HG02981 (cell line): ENCODE measurements at regions not wholly inside any gene's neighbourhood (a gene's known extent, or its start where the extent isn't known, plus 50 kb on each side); places are given as distances from the start of the nearest gene placed in this dataset.
"Not testable (repeated sequence)": the region's sequence is repeated elsewhere in the genome, so short reads cannot be mapped to it uniquely, and the experiment has no call there.

Experiments
- ATAC-seq: cut with Tn5 transposase; IDR thresholded peaks from one replicate; pipeline ENCODE4 v1.9.1; 2021; ENCODE audit warnings: mild to moderate bottlenecking, moderate library complexity; ENCODE audit not compliant: unreplicated experiment

DNA sequence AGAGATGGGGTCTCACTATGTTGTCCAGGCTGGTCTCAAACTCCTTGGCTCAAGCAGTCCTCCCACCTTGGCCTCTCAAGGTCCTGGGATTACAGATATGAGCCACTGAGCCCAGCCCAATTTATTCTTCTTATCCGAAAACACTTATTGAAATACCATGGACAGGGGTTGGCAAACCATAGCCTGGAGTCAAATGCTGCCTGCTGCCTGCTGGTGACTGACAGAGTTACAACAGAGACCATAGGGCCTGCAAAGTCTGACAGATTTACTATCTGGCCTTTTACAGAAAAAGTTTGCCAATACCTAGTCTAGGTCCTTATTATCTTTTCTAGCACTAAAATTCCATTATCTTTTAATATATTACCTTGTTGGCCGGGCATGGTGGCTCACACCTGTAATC, 87.1 kb upstream of the ZNF281 start:
- no peak for ATAC-seq

DNA sequence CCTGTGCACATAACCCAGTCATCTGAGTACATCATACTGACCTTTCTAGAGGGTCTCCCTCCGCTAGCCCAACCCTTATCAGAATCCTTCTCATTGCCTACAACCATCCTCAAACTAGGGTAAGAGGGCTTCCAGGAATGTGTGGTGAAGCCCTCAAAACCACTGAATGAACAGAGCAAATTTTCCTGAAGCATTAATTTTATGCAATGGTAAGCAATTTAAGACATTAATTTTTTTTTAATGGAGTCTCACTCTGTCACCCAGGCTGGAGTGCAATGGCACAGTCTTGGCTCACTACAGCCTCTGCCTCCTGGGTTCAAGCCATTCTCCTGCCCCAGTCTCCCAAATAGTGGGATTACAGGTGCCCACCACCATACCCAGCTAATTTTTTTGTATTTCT, 86.1 kb upstream of the ZNF281 start:
- ATAC-seq, result no peak

DNA sequence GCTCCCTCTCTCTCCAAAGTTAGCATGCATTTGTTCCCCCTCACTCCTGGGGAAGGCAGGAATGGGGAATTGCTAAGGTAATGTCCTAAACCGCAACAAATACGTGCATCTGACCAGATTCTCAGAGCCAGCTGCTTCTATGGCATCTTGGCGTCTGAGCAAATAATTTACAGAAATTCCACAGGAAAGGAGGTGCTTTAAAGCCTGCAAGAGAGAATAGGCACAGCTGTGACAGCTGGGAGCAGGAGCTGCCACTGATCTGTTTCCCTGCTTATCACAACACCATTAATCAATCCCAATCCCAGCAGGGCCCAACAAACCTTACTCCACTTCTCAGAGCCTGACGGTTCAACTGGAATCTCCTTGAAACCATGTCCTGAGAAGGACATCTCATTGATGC, 83.5 kb upstream of the ZNF281 start:
- ATAC-seq, result no peak

DNA sequence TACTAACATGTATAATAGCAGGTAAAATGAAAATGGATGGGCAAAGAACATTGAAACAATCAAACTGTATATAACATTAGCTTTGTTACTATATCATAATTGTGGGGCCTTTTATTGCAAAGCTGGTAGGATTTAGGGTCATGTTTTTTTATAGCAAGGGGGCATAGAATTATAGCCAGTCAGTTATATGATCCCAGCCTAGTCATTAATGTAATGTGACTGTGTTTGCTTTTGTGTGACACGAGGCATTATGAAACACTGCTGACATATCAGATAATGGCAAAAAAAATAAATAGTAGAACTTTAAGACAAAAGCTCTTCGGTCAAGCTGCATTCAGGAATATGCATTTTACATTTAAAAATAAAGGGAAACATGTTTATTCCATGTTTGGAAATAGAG, 81.3 kb upstream of the ZNF281 start:
- no peak for ATAC-seq

DNA sequence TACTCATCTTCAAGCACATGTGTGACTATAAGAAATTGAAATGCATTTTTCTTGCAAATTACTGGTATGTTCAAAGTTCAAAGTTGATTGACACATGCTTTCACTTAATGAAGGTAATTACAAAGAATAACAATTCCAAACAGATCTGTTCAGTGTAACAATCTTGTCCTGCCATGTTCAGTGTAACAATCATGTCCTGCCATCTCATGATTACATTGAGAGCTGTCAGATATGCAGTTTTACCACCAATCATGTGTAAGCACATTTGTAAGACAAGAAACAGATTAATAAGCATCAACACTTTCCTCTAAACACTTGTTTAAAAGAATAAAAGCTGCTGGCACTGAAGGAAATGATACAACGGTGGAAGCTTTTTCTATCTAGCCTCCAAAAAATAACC, 80.3 kb upstream of the ZNF281 start:
- ATAC-seq, result no peak

DNA sequence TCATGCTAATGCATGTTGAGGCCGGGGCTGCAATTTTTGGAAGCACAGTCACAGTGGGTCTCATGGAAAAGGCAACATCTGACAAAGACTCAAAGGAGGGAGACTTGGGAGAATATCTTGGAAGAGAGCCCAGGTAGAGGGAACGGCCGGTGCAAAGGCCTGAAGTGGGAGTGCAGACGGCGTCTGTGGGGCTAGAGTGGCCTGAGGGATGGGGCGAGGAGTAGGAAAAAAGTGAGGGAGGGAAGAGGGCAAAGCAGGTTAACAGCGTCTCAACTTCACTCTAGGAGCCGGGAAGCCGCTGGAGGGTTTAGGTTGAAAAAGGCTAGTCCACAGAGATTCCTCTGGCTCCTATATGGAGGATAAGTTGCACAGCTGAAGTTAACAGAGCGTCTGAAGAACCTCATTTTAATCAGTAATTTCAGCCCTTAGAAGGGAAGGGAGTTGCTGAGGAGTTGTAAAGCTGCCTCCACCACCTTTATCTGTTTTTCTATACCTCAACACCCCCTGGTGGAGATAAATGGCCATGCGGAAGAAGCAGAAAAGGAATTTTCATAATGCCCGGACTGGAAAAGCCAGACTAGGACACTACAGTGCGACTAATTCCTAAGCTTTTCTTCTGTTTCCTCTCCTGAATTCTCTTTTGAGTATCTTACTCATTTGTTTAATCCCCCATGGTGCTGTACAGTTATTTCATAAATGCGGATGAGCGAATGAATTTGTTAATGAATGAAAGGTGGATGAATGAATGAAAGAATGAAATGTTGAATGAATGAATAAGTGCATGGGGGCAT, 78.7 kb upstream of the ZNF281 start:
- ATAC-seq, result peak; percentile 60

DNA sequence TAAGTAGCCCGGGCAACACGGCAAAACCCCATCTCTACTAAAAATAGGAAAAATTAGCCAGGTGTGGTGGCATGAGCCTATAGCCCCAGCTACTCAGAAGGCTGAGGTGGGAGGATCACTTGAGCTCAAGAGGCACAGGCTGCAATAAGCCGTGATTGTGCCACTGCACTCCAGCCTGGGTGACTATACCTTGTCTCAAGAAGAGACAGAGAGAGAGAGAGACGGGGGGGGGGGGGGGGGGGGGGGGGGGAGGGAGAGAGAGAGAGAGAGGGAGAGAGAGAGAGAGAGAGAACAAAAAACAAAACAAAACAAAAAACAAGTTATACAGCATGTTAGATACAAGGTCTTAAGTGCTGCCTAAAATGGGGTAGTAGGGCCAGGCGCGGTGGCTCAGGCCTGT, 77.8 kb upstream of the ZNF281 start:
- no peak for ATAC-seq

DNA sequence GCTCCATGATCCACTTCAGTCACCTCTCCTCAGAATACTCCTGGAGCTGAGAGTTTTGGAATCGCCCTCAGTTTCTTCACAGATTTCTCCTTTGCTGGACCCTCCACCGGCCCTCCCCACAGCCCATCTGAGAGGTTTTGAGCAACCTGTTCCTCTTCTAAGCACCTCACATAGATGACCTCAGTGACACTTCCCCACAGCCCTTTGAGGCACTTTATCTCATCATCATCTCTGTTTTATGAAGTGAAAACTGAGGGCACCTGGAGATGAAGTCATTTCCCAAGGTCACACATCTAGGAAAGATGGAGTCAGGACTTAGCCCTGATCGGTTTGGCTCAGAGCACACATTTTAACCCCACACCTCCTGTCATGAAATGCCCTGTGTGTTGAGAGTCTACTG, 76.8 kb upstream of the ZNF281 start:
- ATAC-seq, result no peak

DNA sequence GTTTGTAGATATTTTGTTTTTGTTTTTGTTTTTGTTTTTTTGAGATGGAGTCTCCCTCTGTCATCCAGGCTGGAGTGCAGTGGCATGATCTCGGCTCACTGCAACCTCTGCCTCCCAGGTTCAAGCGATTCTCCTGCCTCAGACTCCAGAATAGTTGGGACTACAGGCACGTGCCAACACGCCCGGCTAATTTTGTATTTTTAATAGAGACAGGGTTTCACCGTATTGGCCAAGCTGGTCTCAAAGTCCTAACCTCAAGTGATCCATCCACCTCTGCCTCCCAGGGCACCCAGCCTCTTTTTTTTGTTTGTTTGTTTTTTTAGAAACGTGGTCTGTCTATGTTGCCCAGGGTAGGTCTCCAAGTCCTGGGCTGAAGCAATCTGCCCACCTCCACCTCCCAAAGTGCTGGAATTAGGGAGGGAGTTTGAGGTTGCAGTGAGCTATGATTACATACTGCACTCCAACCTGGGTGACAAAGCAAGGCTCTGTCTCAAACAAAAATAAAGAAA, 74.7 kb upstream of the ZNF281 start:
- ATAC-seq, result not testable (repeated sequence)

DNA sequence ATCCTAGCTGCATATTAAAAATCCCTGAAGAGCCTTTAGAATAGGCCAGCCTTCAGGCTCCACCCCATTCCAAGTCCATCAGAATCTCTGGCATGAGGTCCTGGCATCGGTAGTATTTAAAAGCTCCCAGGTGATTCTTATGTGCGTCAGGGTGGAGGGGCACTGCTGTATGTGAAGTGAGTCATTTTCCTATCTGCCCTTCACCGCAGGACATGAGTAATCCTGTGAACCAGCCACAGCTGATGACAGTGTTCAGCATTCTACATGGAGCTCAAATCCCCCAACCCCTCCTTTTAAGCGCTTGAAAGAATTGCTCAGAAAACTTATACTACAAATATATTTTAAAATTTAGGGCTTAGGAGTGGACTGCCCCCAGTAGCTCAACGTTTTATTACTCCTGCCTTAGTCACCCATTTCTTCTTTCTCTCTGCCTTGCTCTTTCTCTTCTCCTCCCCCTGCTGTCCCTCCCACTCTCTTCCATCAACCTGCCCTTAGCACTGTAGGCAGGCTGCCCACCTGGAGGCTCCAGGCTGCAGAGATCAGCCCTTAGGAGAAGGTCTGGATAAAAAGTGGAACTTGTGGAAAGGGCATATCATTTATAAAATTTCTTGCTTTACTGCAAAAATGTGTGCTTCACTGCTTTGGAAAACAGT, 73.8 kb upstream of the ZNF281 start:
- ATAC-seq, result peak; percentile 99

DNA sequence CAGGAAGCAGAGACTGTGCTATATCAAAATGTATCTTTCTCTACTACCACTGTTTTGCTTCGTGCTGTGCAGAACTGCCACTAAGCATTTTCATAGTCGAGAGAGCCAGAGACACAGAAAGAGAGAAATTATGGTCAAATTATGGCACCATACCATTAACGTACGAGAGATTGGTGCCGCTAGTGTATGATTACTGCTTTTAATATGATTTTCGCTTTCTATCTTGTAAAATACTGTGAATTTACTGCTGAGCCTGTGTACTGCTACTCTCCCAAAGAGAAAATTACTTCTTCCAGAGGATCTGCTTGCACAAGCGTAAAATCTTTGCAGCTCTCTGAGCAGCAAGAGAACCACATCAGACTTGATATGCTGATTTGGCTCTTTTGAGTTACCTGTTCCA, 71.1 kb upstream of the ZNF281 start:
- no peak for ATAC-seq

DNA sequence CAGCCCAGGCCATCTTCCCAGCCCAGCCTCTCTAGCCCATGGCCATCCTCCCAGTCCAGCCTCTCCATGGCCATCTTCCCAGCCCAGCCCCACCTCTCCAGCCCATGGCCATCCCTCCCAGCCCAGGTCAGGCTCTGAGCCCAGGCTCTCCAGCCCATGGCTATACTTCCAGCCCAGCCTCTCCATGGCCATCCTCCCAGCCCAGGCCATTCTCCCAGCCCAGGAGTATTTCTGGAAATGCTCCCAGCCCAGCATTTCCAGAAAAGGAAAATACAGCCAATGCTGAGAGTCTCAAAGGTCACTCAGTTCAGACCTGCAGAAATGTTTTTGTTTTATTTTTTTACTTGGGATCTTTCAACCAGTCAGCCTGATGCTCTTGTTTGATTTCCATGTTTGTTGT, 70.0 kb upstream of the ZNF281 start:
- ATAC-seq, result no peak

DNA sequence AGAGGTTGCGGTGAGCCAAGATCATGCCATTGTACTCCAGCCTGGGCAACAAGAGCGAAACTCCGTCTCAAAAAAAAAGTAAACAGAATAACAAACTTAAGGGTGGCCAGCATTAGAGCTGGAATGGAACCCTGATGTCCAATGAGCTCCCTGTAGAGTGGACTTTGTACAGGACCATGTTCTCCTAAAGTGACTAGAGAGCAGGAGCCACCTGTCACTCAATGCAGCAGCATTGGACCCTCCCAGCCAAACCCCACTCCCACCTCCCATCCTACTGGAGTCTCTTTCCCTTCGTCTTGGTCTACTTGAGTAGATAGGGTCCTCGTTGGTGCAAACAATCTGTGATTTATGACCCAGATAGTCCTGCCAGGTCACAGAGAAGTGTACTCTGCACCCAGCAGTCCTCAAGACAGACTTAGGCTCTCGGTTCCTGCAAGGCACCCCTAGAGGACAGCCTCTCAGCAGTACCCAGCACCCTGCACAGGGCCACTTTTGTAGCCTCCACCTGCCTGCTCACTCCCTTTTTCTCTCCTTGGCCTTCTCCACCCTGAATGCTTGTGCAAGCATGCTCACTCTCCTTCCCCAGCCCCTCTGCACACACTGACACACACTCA, 69.2 kb upstream of the ZNF281 start:
- no peak for ATAC-seq

DNA sequence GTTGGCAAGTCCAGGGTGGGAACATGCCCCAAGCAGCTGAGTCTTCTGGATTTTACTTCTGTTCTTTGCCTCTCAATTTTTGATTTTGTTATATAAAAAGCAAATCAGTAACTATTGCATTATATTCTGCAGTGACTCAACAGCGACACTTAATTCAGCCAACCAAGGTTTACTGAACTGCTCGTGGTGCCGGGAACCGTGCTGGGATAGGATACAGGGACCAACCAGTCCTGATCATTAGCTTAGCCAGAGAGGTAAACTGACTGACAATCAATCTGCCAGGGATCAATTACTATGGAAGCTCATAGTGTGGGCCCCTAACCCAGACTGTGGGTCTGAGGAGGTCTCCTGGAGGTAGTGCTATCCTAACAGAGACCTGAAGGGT, 68.4 kb upstream of the ZNF281 start:
- ATAC-seq, result no peak

DNA sequence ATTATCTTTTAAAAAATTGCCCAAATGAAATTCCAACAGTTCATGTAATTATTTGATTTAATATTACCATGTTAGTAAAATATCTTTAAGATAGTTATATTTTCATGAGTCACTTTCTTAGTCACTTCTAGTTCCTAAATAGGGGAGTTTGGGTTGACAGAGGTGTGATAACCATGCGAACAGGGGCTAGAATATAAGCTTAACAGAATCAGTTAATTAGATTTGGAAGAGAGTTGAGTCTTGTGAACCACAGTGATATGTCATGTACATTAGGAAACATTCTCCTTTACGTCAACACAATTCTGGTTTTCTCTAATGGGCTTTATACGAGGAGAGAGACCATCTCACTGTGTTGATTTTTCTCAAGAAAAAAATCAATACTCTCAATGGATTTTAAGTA, 64.8 kb upstream of the ZNF281 start:
- ATAC-seq, result no peak

DNA sequence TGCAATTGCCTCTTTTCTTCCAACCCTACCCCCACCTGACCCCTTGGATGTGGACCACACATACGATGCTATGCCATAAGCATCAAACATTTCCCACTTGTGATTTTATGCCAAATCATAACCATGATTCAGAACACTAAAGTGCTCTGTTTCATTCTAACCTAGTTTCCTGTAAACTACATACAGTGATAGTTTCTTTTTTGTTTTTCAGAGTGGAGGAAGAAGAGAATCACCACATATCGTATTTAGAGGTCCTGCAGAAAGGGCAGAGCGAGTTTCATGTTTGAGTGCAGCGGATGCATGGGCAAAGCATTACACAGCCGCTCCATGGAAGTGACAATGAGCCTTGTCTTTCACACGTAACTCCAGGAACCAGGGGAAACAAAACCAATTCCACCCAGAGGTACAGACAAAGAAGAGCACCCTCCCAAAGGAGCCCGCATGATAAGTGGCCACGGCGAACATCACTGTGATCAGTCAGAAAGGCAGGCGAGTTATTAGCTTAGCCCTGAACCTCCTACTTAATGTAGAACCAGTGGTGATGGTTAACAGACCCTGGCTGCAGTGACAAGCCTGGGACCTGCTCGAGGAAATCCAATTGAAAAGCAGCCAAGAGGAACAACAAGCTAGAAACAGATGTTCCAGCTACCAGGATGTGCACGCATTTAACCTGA, 64.0 kb upstream of the ZNF281 start:
- ATAC-seq, result peak; percentile 72

DNA sequence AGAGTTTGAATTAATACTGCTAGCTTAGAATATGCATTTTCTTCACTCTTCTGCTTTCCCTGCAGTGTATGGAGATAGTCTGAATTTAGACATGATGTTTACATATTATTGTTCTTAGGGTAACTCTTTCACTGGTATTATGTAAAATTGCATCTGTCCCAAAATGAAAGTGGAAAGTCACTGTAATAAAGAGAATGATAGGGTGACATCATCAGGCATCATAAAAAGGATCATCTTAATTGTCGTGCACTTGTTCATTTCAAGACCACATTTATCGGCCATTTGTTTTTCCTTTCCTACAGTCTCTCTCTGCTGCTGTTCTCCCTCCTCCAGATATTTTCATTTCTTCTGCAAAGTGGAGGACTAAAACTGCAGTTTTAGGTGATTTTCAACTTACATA, 61.9 kb upstream of the ZNF281 start:
- ATAC-seq, result no peak

DNA sequence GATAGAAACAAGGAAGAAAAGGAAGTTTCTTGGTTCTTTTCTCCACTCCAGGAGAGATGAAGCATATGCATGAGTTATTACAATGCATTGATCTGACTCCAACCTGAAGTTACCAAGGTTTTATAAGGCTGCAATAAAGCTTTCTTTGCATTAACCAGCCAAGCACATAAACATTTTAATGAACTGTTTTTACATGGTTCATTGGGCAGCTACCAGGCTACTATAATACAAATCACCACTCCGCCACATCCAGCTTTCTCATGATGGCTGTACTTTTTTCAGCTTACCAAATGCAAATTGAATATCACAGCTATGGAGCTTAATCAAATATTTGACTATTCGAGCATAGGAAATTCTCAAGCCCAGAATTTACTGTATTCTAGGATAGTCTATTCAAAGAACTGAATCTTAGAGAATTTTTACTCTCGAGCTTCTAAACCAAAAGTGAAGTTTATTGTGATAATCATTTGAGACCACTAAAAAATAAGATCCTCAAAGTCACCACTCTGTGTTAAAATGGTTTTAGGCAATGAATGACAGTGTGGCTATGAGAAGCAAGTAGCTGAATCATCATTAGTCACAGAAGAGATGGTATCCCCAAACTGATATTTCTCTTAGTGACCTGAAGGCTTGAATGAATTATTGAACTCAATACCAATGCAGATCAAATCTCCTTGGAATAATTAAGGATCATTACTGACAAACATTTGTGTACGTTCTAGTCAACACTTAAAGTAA, 58.6 kb upstream of the ZNF281 start:
- no peak for ATAC-seq

DNA sequence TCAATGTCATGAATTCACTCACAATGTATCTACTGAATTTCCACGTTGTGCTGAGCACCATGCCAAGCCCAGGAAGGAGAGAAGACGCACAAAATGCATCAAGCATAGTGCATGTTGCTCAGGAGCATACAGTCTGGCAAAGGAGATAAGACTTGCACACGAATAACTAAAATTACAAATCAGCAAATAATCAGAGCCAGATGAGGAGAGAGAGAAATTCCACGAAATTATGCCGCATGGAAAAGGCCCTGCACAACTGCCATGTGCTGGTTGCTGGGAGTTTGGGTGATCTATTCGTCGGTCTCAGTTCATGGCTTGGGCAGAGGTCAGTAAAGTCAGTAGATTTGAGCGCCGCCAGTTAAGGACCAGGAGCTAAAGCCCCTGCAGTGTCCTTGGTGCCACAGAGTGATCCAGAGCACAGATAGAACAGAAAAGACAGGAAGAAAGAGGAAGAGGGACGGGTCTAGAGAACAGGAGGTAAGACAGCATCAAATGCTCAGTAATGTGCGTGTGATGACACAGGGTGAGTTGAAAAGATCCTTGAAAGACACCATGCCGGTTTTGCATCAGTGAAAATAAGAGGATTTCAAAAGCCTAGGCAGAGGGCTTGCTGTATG, 55.1 kb upstream of the ZNF281 start:
- no peak for ATAC-seq
